Skeletal muscle cell (primary cell): ENCODE measurements at regions not wholly inside any gene's neighbourhood (a gene's known extent, or its start where the extent isn't known, plus 50 kb on each side); places are given as distances from the start of the nearest gene placed in this dataset.

Source experiments
- DNase-seq: peaks from one replicate; pipeline ENCODE4 v3.0.0-alpha.2; 2010; ENCODE audit warnings: low read depth
- H3K4me3 ChIP-seq: 2 replicates; pipeline ENCODE4 v1.5.1; 2011; ENCODE audit warnings: low read depth, mild to moderate bottlenecking, control low read depth, low read length, moderate library complexity

GRCh38 chr5:3794611-3795010, 199.0 kb downstream of the IRX1 start:
- no peak overlapping the region for H3K4me3 ChIP-seq
- no peak for DNase-seq

DNA sequence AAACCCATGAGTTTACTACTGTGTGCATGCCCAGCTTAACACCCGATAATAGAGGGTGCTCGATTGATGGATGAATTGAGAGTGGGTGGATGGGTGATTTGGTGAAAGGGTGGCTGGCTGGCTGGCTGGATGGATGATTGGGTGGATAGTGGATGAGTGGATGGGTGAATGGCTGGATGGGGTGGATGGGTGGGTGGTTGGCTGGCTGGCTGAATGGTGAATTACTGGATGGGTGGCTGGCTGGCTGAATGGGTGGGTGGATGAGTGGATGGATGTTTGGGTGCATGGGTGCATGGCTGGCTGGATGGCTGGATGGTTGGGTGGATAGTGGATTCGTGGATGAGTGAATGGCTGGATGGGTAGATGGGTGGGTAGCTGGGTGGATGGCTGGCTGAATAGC, 201.1 kb downstream of the IRX1 start:
- no peak for DNase-seq
- no peak overlapping the region for H3K4me3 ChIP-seq

- no peak overlapping the region for H3K4me3 ChIP-seq
- no peak for DNase-seq
Measured at GRCh38 chr5:3801967-3802366, 206.3 kb downstream of the IRX1 start.

- no peak overlapping the region for H3K4me3 ChIP-seq
- DNase-seq, result no peak
Measured at GRCh38 chr5:3809455-3809854, 213.8 kb downstream of the IRX1 start.

DNA sequence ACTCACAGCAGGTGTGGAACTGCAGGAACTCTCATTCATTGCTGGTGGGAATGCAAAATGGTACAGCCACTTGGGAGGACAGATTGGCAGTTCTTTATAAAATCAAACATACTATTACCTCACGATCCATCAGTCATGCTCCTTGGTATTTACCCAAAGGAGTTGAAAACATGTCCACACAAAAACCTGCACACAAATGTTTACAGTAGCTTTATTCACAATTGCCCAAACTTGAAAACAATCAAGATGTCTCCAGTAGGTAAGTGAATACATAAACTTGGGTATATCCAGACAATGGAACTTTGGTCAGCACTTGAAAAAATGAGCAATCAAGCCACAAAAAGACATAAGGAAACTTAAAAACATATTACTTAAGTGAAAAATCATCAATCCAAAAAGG, 215.5 kb downstream of the IRX1 start:
- no peak for DNase-seq
- no peak overlapping the region for H3K4me3 ChIP-seq

DNA sequence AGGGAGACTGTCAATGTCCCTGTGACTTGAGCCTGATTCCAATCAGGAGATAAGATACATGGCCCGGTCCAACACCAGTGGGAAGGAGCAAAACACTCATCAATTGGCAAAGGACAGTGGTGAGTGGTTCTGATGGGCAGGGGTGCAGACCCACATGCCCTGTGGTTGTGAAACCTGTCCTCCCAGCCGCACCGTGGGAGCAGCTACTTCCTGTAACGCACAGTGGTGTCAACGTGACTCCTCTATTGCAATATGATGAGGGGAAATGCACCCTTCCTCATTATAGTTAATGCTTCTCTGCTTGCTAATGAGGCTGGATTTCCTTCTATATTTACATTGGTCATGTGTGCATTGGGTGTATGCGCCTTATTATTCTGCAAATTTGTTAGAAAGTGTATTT, 223.0 kb downstream of the IRX1 start:
- no peak overlapping the region for H3K4me3 ChIP-seq
- no peak for DNase-seq

DNA sequence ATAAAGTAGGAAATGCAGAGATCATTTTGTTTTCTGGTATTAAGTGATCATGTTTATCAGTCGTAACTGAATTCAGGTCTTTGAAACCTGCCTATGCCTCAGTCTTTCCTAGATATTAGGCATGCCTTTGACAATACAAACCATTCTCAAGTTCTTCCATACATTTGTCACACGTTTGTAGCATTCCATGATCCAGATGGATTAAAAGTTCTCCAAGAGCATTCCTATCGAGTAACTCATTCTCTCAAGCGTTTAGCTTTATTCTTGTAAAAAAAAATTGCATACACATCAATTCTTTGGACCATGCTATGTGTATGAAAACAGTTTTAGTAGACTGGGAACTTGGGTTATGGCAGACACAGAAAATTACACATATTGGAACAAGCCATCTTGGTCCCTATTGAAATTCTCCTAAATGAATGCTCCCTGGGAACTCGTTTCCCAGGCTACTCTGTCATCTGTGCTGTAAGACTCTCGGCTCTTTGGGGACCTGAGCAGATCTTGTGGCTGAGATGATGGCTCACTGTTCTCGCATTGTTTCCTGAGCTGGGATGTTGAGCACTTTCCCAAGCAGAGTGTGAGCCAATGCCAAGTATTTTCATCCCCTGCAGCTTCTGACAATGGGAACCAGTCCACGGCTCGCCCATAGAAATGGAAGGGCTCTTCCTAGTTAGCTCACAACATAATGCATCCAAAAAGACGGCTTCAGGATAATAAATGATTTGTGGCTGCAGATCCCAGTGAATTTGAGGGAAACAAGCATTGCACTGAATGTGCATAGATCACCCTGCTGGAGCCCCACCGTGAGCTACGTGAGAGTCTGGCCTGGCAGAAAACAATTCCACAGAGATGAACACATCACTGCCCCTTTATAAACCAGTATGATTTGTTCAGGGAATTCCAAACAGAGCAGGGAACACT, 230.2 kb downstream of the IRX1 start:
- H3K4me3 ChIP-seq, result no peak overlapping the region
- DNase-seq, result no peak

DNA sequence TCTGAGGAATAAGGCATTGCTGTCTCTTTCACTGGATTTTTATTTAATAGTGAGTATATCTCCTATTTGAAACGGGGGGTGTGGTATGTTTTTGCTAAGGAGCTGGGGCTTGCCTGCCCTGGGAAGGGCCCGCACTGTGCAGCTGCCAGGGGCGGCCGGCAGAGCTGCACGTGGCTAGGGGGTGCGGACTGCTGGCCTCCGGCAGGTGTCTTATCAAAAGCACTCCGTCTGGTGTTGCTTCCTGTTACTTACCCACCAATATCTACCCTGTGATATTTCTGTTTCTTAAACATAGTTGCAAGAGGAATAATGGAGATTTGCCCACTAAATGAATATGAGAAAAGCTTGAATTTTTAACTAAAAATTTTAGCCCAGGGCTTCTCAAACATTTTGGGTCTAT, 232.0 kb downstream of the IRX1 start:
- no peak for DNase-seq

GRCh38 chr5:3828761-3829160, 233.1 kb downstream of the IRX1 start:
- no peak for DNase-seq
- no peak overlapping the region for H3K4me3 ChIP-seq

More for the DNA sequence above, 232.0 kb downstream of the IRX1 start:
- no peak overlapping the region for H3K4me3 ChIP-seq

DNA sequence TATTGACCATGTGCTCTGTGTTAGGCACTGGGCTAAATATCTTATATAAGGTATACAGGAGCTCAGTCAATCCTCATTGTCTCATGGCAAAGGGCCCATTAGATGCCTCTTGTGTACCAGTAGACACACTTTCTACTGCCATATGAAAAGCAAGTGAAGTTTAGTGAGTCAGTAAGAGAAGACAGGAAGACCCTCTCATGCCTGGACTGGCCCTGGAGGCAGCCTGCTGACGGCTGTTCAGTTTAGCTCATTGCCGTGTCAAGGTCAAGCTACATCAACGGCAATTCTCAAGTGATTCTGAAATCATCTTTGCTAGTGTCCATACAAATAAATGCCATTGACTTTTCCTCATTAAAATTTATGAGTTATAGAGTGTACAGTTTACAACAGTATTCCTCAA, 237.9 kb downstream of the IRX1 start:
- H3K4me3 ChIP-seq, result no peak overlapping the region
- no peak for DNase-seq

GRCh38 chr5:3835811-3836210, 240.2 kb downstream of the IRX1 start:
- DNase-seq, result no peak

DNA sequence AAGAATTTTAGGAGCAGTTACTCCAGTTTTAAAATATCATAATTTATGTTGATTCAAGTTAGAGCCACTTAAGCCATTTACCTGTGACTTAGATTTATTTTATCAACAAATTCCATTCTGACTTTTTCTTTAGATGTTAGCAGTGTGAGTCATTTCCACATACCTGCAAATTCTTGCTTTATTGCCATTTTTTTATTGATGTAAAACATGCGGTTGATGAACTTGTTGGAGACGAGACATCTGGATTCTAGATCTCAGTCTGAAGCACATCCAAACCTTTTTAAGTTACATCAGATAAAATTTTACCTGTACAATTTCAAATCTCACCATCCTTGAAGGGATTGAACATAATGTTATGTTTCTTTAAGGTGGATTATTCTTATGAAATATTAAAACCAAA, 240.9 kb downstream of the IRX1 start:
- no peak overlapping the region for H3K4me3 ChIP-seq

More at GRCh38 chr5:3835811-3836210, 240.2 kb downstream of the IRX1 start:
- no peak overlapping the region for H3K4me3 ChIP-seq

GRCh38 chr5:3837506-3837905, 241.9 kb downstream of the IRX1 start:
- no peak overlapping the region for H3K4me3 ChIP-seq
- no peak for DNase-seq

More for the DNA sequence above, 240.9 kb downstream of the IRX1 start:
- DNase-seq, result no peak

DNA sequence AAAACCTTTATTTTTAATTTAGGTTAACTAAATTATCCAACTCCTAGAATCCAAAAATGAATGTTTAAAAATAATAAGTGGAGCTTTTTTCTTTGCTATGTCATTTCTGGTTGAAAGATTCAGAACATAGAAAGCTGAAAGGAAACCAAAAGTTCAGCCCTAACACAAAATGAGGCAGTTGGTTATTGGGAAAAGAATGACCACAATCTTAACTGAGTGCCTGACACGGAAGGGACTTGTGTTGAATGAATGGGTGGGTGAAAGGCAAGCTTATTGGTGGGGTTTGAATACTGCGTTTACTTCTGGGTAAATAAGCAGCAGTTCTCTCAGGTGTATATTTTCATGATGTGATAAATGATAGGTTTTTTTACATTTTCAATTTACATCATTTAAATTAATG, 243.5 kb downstream of the IRX1 start:
- H3K4me3 ChIP-seq, result no peak overlapping the region
- DNase-seq, result no peak

- DNase-seq, result no peak
- H3K4me3 ChIP-seq, result no peak overlapping the region
Measured at GRCh38 chr5:3842591-3842990, 247.0 kb downstream of the IRX1 start.

- DNase-seq, result no peak
Measured at GRCh38 chr5:3843706-3844105, 248.1 kb downstream of the IRX1 start.

DNA sequence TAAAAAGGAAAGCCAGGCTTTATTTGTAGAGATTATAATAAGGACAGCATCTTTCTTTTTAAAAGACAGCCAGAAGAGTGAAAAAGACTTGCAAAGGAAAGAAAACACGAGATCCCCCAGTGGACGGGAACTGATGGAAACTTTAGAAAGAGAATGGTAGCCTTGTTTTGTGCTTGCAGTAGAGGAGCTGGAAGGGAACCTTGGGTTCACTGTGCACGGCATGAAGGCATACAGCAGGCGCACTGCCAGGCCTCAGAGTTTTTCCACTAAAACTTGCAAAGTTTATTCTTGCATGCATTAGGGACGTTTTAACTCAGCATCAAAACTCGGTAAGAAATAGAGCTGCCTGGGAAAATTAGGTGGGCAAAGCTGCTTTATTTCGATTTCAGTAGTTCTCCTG, 248.6 kb downstream of the IRX1 start:
- no peak overlapping the region for H3K4me3 ChIP-seq
- no peak for DNase-seq

More at GRCh38 chr5:3843706-3844105, 248.1 kb downstream of the IRX1 start:
- H3K4me3 ChIP-seq, result no peak overlapping the region

- DNase-seq, result no peak
- no peak overlapping the region for H3K4me3 ChIP-seq
Measured at GRCh38 chr5:3845230-3845629, 249.6 kb downstream of the IRX1 start.

DNA sequence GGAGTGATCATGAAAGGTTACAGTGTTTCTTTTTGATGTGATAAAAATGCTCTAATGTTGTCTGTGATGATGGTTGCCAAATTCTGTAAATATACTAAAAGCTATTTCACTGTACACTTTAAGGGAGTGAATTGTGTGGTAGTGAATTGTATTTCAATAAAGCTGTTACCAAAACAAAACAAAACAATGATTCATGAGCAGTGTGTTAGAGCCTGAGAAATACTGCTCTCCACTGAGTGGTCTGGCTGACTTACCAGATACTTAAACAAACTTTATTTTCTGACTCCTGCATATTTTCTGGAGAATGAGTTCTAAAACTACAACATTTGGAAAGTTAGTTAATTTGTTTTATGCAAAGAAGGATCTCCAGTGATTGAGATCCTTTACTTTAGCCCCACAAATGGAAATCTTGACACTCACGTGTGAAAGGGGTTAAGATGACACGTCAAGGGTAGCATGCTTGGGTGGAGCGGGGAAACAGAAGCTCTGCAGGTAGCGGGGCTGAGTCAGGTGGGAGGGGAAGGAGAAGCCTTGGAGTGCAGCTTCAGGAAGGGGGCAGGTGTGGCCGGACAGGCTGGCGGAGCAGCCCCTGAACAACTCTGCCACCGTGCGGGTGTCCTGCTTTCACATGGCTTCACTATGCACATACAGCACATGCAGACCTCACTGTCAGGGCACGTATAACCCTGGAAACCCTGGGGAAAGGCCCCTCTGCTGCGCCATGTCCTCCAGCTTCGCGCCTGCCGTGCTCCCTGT, 256.7 kb downstream of the IRX1 start:
- no peak overlapping the region for H3K4me3 ChIP-seq
- DNase-seq, result no peak

DNA sequence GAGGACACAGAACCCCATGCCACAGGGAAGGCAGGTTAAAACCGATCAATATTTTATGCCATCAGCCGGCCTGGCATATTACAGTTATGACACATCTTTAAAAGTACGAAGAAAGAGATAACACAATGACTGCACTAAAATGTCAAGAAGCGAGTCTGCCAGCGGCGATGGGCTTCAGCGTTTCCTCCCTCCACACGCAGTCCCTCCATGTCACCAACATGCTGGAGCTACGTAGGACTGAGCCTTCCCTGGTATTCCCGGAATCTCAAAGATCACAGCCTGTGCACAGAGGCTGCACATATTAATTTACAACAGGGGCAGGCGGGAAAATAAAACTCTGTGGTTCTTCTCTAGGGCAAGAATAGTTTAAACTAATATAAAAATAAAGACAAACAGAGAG, 257.7 kb downstream of the IRX1 start:
- no peak overlapping the region for H3K4me3 ChIP-seq
- DNase-seq, result no peak
